ENCODE measurements at regions not wholly inside any gene's neighbourhood (a gene's known extent, or its start where the extent isn't known, plus 50 kb on each side); places are given as distances from the start of the nearest gene placed in this dataset.

DNA sequence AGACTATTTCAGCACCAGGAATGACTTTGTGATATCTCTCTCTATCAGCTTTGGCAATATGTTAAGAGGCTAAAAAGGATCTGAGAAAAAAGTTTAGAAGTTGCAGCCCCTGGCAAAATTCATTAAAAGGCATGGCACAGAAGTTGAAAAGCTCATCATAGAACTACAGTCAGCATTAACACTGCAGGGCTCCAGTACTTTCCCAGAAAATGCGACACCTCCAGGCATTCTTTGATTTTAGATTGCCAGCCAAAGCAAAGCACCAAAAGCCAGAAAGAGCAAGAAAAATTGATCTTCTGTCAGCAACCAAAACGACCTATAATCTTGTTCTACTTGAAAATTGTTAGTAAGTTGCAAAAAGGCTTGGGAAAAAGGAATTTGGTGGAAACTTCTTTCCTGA is 713.5 kb downstream of the FSCB start:
- no peak overlapping the region for H2BK15ac ChIP-seq (ENCODE audit: low read depth, low read length)
- no CpG with 5 or more reads among the region's 2 CpGs for WGBS, 2 experiments (ENCODE audit: extremely low coverage in 2 of 2, insufficient read length in 1 of 2)
- BruUV-seq (replicated peaks) = no TSS peak
- no peaks in the 10 kb centered on the region for H3K9me3 ChIP-seq (ENCODE audit: control insufficient read depth, insufficient read depth, low read length)
- no peak overlapping the region for H2AK9ac ChIP-seq (replicated peaks; ENCODE audit: low read depth, low read length, poor library complexity)
- no peaks in the 10 kb centered on the region for H3K4me1 ChIP-seq (ENCODE audit: control insufficient read depth, insufficient read depth, low read length)
- H3K27me3 ChIP-seq (ENCODE audit: control insufficient read depth, insufficient read depth, low read length) = no peaks in the 10 kb centered on the region
- H3K36me3 ChIP-seq (ENCODE audit: control insufficient read depth, insufficient read depth, low read length) = no peaks in the 10 kb centered on the region
- no peak overlapping the region for H3K14ac ChIP-seq (replicated peaks; ENCODE audit: low read depth, low read length)
- POLR2A ChIA-PET (ENCODE audit: unreplicated experiment) = no interaction called here
- in situ Hi-C loops (cut with MboI; ENCODE audit: low sequenced_read_pairs) (no loop called here), intact Hi-C loops (cut with micrococcal nuclease) (no loop called here), dilution Hi-C loops (cut with HindIII; ENCODE audit: low sequenced_read_pairs, unreplicated experiment) (no loop called here)
- H4K5ac ChIP-seq (ENCODE audit: low read depth, low read length) = no peak overlapping the region
- no peak overlapping the region for H3K27ac ChIP-seq (ENCODE audit: insufficient read depth, low read length)
- ATAC-seq (ENCODE audit: low read depth) = no peak
- no peak overlapping the region for H3K4ac ChIP-seq (ENCODE audit: low read depth, low read length)
- CTCF ChIA-PET = no interaction called here
- no peak for DNase-seq
- no peak overlapping the region for H3K56ac ChIP-seq (ENCODE audit: extremely low read depth, insufficient read depth, low read length)
- no peaks in the 10 kb centered on the region for H3K9me1 ChIP-seq (ENCODE audit: insufficient read depth, low read length)
- no peak overlapping the region for H3K4me3 ChIP-seq (ENCODE audit: insufficient read depth, low read depth, low read length)
- H2AK5ac ChIP-seq (ENCODE audit: low read depth, low read length) = no peak overlapping the region
- no peaks in the 10 kb centered on the region for H3K79me1 ChIP-seq (ENCODE audit: low read depth in 1 of 2, low read length in 2 of 2)
- no peak overlapping the region for H3K9ac ChIP-seq (ENCODE audit: low read depth, low read length)
- no peak overlapping the region for H4K8ac ChIP-seq (ENCODE audit: low read depth in 2 of 2, low read length in 2 of 2)
- H2BK120ac ChIP-seq (ENCODE audit: low read depth, low read length) = no peak overlapping the region
- no peaks in the 10 kb centered on the region for H4K20me1 ChIP-seq (ENCODE audit: insufficient read depth, low read length)
- H4K91ac ChIP-seq (ENCODE audit: insufficient read depth, low read depth, low read length) = no peak overlapping the region
- H3K18ac ChIP-seq (ENCODE audit: low read depth, low read length) = no peak overlapping the region
- H3K4me2 ChIP-seq (ENCODE audit: low read depth, low read length) = no peak overlapping the region
- H2AFZ ChIP-seq (replicated peaks; ENCODE audit: low read length, poor library complexity) = no peak overlapping the region
- H2BK5ac ChIP-seq (ENCODE audit: low read depth, low read length, poor library complexity, severe bottlenecking) = no peak overlapping the region
- H2BK20ac ChIP-seq (ENCODE audit: low read depth, low read length) = no peak overlapping the region
- TF ChIP-seq FOS (IDR thresholded peaks at IDR 0.05; ENCODE audit: low read depth, low read length) (no peak), MXI1 (IDR thresholded peaks at IDR 0.05; ENCODE audit: borderline replicate concordance, low read depth, low read length) (no peak), MAFK (IDR thresholded peaks at IDR 0.05; ENCODE audit: low read depth, low read length) (no peak), CHD1 (IDR thresholded peaks at IDR 0.05; ENCODE audit: low read depth, low read length) (no peak), NFE2L2 (IDR thresholded peaks at IDR 0.05; ENCODE audit: low read depth, low read length) (no peak), RAD21 (IDR thresholded peaks at IDR 0.05; ENCODE audit: low read length) (no peak), RCOR1 (IDR thresholded peaks at IDR 0.05; ENCODE audit: insufficient replicate concordance, low read length) (no peak), RFX5 (IDR thresholded peaks at IDR 0.05; ENCODE audit: low read depth, low read length) (no peak), BHLHE40 (IDR thresholded peaks at IDR 0.05; ENCODE audit: low read depth, low read length) (no peak)
- TF ChIP-seq, protein P1, sequence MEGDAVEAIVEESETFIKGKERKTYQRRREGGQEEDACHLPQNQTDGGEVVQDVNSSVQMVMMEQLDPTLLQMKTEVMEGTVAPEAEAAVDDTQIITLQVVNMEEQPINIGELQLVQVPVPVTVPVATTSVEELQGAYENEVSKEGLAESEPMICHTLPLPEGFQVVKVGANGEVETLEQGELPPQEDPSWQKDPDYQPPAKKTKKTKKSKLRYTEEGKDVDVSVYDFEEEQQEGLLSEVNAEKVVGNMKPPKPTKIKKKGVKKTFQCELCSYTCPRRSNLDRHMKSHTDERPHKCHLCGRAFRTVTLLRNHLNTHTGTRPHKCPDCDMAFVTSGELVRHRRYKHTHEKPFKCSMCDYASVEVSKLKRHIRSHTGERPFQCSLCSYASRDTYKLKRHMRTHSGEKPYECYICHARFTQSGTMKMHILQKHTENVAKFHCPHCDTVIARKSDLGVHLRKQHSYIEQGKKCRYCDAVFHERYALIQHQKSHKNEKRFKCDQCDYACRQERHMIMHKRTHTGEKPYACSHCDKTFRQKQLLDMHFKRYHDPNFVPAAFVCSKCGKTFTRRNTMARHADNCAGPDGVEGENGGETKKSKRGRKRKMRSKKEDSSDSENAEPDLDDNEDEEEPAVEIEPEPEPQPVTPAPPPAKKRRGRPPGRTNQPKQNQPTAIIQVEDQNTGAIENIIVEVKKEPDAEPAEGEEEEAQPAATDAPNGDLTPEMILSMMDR (conservative IDR thresholded peaks at IDR 0.05; ENCODE audit: low read depth, low read length) = no peak
- TF ChIP-seq, protein P2, sequence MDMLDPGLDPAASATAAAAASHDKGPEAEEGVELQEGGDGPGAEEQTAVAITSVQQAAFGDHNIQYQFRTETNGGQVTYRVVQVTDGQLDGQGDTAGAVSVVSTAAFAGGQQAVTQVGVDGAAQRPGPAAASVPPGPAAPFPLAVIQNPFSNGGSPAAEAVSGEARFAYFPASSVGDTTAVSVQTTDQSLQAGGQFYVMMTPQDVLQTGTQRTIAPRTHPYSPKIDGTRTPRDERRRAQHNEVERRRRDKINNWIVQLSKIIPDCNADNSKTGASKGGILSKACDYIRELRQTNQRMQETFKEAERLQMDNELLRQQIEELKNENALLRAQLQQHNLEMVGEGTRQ (IDR thresholded peaks at IDR 0.05; ENCODE audit: low read depth, low read length) = no peak
- TF ChIP-seq, protein P3, sequence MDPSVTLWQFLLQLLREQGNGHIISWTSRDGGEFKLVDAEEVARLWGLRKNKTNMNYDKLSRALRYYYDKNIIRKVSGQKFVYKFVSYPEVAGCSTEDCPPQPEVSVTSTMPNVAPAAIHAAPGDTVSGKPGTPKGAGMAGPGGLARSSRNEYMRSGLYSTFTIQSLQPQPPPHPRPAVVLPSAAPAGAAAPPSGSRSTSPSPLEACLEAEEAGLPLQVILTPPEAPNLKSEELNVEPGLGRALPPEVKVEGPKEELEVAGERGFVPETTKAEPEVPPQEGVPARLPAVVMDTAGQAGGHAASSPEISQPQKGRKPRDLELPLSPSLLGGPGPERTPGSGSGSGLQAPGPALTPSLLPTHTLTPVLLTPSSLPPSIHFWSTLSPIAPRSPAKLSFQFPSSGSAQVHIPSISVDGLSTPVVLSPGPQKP (IDR thresholded peaks at IDR 0.05; ENCODE audit: borderline replicate concordance, low read depth, low read length) = no peak
- H3K23ac ChIP-seq (ENCODE audit: low read depth, low read length) = no peak overlapping the region
